BJ (cell line): ENCODE measurements at regions not wholly inside any gene's neighbourhood (a gene's known extent, or its start where the extent isn't known, plus 50 kb on each side); places are given as distances from the start of the nearest gene placed in this dataset.

Source experiments
- CTCF ChIA-PET: fragments of 350-600 bp; formaldehyde crosslinking; extraction: SDS; loops from one replicate; lab custom pipeline; 2021; ENCODE audit warnings: antibody characterized with exemption, inconsistent platforms; lab: Yijun Ruan, JAX
- POLR2A ChIA-PET: fragments of 300-600 bp; sonication (Branson Sonifier 250); formaldehyde crosslinking; extraction: SDS; loops from one replicate; lab custom pipeline; 2021; ENCODE audit warnings: antibody characterized with exemption; lab: Charles Lee
- DNase-seq: peaks from one replicate; pipeline ENCODE4 v3.0.0-alpha.2; 2011; ENCODE audit warnings: low read depth
- H3K27me3 ChIP-seq: 2 replicates; pipeline ENCODE4 v1.6.0; 2011; ENCODE audit warnings: low read length; ENCODE audit not compliant: control insufficient read depth, insufficient read depth
- H3K36me3 ChIP-seq: 2 replicates; pipeline ENCODE4 v1.5.1; 2011; ENCODE audit warnings: low read length; ENCODE audit not compliant: control insufficient read depth, insufficient read depth
- H3K4me3 ChIP-seq: 2 replicates; pipeline ENCODE4 v1.5.1; 2011; ENCODE audit warnings: low read depth, mild to moderate bottlenecking, control low read depth, low read length
- CTCF ChIP-seq: IDR thresholded peaks from 2 replicates; pipeline ENCODE4 v1.5.1; 2011; ENCODE audit warnings: low read depth, mild to moderate bottlenecking, control low read depth, inconsistent platforms, low read length, moderate library complexity; ENCODE audit not compliant: insufficient read depth

DNA sequence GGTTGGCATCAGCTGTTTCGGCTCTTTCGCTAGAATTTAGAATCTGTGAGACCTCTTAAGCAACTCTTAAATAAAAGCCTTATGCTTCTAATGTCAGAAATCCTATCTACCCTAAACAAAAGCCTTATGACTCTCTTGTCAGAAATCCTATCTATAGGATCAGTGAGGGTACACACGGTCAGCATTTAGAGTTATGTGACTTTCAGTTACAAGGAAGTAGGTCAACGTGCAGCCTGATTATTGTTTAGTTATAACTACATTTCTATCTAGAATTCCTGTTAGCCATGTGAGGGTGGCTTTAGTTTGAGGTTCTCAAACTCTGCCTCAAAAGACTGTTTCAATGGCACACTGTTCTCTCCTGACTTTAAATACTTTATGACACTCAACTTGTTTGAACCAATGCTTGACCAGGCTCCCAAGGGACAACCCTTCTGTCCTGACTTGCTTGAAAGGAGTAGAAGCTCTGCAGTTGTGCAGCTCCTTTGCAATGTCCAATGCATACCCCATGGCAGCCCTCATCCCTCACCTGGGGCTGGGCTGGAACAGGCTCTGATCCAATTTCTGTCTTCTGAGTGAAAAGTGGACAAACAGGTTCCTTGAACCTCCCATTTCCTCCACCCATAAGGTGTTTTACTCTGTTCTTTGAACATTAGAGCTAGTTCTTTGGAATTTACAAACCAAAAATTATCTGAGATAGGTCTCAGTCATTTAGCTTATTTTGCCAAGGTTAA, 251.6 kb upstream of the PIK3R1 start:
- Histone ChIP-seq H3K36me3 (no peaks in the 10 kb centered on the region), H3K27me3 (peaks cover 1% of the 10 kb centered on the region; the same call in 1 of the 2 replicates), H3K4me3 (no peak overlapping the region)
- no peak for DNase-seq
- CTCF ChIA-PET, result no interaction called here
- TF ChIP-seq CTCF, result no peak
- POLR2A ChIA-PET, result no interaction called here

DNA sequence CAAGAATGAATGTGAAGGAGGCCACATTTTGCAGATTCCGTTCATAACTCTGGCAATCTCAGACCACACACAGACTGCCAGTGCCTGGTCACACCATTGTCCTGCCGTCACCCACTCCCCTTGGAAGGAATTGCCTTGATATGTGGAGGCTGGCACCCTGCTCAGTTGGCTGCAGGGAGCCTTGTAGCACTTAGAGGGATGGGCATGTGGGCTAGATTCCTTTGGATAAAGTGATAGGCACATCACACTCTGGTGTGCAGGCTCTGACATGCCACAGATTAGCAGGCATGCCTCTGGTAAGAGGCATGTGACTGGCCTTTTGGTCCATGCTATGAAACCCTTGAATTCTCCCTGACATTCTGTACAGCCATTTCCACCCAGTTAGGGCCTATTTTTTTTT, 254.6 kb upstream of the PIK3R1 start:
- peaks cover 1% of the 10 kb centered on the region; the same call in 1 of the 2 replicates for H3K27me3 ChIP-seq
- ChIA-PET POLR2A (no interaction called here), CTCF (interaction anchor here (2.0 kb wide), 1 partner anchor 17 kb away, joined by 4 read pairs; no protein-coding TSS in a partner anchor)
- TF ChIP-seq CTCF, result no peak
- H3K4me3 ChIP-seq, result no peak overlapping the region
- DNase-seq, result no peak
- no peaks in the 10 kb centered on the region for H3K36me3 ChIP-seq

DNA sequence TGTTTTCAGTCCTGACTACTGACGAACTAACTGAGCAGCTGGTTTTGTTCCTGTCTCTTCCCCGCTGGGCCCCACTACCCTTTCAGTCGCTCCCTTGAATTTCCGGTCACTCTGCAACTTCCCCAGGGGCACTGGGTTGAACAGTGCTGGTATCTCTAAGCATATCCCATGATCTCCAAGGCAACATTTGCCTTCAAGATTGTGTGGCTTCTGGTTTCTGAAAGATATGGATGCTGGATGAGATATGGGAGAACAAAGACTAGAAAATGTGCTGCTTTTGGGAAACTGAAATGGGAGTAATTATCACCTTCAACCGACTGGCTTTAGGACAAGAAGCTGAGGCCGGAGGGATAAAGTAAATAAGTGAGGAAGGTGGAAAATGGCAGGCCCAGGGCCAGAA, 258.2 kb upstream of the PIK3R1 start:
- DNase-seq, result no peak
- Histone ChIP-seq H3K36me3 (no peaks in the 10 kb centered on the region), H3K27me3 (peaks cover 3% of the 10 kb centered on the region; the same call in 1 of the 2 replicates), H3K4me3 (no peak overlapping the region)
- CTCF ChIA-PET, result interaction anchor here (1.5 kb wide), 1 partner anchor 17 kb away, joined by 3 read pairs; no protein-coding TSS in a partner anchor
- TF ChIP-seq CTCF, result no peak
- POLR2A ChIA-PET, result no interaction called here

- POLR2A ChIA-PET, result no interaction called here
- CTCF ChIA-PET, result interaction anchor here (1.0 kb wide), 1 partner anchor 12 kb away, joined by 3 read pairs; no protein-coding TSS in a partner anchor
- TF ChIP-seq CTCF, result no peak
These were observed 261.2 kb upstream of the PIK3R1 start for GRCh38 chr5:67954351-67954750.

DNA sequence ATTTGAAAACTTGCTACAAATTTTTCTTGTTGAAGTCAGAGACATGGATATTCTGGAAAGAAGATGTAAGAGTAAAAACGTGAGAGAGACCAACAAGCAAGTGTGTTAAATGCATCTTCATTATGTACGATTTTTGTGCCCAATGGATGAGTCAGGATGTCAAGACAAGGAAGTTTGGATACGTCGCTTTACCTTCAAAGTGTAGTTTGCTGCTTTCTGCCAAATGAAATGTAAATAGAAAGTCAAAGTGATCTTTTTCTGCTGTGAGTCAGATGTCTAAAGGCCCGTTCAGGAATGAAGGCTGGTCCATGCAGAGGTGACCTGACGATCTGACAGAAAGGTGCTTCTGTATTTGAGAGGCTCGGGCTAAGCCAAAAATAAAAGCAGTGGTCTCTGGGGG, 273.1 kb upstream of the PIK3R1 start:
- ChIA-PET POLR2A (no interaction called here), CTCF (no interaction called here)
- H3K4me3 ChIP-seq, result no peak overlapping the region
- no peaks in the 10 kb centered on the region for H3K36me3 ChIP-seq
- no peak for TF ChIP-seq CTCF
- no peaks in the 10 kb centered on the region for H3K27me3 ChIP-seq
- no peak for DNase-seq

More at GRCh38 chr5:67954351-67954750, 261.2 kb upstream of the PIK3R1 start:
- Histone ChIP-seq H3K36me3 (no peaks in the 10 kb centered on the region), H3K27me3 (peaks cover 2% of the 10 kb centered on the region; the same call in 1 of the 2 replicates), H3K4me3 (no peak overlapping the region)
- DNase-seq, result no peak
